DMS153 (cell line): ENCODE measurements at regions not wholly inside any gene's neighbourhood (a gene's known extent, or its start where the extent isn't known, plus 50 kb on each side); places are given as distances from the start of the nearest gene placed in this dataset.
"Not testable (repeated sequence)": the region's sequence is repeated elsewhere in the genome, so short reads cannot be mapped to it uniquely, and the experiment has no call there.

ENCODE experiments used
- DNase-seq: peaks from one replicate; lab custom pipeline; 2025; lab: John Stamatoyannopoulos, UW

DNA sequence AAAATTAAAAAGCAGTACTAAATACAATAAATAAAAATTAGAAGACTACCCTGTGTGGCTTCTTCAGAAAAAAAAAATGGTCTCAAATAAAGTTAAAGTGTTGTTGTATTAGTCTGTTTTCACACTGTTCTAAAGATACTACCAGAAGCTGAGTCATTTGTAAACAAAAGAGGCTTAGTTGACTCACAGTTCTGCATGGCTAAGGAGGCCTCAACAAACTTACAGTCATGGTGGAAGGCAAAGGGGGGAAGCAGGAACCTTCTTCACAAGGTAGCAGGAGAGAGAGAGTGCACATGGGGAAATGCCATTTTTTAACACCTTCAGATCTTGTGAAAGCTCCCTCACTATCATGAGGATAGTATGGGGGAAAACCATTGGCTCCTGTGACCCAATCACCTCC, 612.8 kb downstream of the RNF144A start:
- no peak for DNase-seq

DNA sequence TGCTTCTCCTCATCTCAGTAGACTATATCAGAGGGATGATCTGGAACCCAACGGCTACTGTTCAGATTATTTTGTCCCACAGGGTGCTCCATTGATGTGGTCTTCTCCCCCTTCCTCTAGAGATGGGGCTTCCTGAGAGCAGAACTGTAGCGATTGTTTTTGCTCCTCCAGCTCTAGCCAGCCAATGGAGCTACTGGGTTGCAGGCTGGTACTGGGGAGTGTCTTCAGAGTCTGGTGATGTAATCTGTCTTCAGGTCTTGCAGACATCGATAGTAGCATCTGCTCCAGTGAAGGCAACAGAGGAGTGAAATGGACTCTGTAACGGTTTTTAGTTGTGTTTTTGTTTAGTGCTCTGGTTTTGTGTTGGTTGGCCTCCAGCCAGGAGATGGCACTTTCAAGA, 621.9 kb downstream of the RNF144A start:
- no peak for DNase-seq

DNA sequence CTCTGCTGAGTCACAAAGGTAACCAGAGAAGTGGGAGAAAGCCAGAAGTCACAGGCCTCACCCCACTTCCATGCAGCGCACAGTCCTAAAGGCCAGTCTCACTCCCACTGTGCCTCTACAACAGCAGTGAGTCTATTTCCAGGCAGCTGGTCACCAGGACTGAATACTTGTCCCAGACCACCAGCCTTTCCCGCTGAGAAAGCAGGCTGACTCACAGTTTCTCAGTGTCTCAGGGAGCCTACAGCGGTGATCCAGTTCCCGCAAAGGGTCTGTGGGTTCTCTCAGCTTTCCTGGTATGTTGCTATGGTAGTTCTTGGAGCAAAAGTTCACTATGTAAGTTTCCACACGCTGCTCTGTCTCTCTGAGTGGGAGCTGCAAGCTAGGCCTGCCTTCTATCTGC, 622.5 kb downstream of the RNF144A start:
- no peak for DNase-seq

- no peak for DNase-seq
Measured at GRCh38 chr2:7552825-7553570, 635.8 kb downstream of the RNF144A start.

DNA sequence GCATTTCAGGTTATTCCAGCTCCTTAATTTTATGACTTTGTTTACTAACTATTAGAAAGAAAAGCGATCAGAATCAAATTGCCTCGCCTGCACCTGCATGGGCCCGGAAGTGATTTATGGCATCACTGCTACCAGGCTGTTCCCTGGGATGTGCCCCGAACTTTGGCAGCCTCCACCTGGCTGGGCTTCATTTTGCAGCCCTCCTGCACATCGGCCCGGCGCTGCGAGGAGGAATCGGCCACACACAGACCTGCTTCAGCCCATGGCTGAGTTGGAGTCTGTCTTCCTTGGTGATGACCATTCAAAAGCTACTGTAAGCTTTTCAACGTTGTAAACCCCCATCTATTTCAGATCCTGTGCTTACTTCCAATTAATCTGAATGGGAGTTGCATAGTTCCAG, 638.0 kb downstream of the RNF144A start:
- DNase-seq = peak; percentile 77

GRCh38 chr2:7557376-7557775, 640.2 kb downstream of the RNF144A start:
- DNase-seq = no peak

DNA sequence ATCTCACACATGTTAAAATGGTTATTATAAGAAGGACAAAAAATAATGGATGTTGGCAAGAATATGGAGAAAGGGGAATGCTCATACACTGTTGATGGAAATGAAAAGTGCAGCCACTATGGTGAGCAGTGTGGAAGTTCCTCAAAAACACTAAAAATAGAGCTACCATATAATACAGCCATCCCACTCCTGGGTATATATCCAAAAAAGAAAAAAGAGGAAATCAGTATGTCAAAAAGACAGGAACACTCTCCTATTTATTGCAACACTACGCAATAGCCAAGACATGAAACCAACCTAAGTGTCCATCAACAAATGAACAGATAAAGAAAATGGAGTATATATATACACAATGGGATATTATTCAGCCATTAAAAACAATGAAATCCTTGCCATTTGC, 642.6 kb downstream of the RNF144A start:
- DNase-seq = no peak

DNA sequence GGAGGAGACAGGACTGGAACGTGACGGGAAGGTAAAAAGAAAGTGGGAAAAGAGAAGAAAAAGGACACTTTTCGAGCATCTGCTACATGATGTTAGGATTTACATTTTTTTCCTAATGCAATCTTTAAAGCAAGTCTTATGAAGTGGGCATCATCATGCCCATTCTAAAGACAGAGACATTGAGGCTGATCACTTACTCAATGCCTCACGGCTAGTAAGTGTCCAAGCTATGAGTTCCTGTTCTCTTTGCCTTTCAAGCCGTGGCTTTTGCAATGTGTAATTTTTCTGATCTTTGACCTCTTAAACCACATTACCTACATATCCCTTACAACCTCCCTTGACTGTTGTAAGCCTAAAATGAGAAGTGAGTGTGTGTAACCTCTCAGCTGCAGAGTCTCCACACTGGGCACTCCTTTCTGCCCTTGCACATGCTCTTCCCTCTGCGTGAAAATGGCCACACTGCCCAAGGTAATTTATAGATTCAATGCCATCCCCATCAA, 649.2 kb downstream of the RNF144A start:
- no peak for DNase-seq

DNA sequence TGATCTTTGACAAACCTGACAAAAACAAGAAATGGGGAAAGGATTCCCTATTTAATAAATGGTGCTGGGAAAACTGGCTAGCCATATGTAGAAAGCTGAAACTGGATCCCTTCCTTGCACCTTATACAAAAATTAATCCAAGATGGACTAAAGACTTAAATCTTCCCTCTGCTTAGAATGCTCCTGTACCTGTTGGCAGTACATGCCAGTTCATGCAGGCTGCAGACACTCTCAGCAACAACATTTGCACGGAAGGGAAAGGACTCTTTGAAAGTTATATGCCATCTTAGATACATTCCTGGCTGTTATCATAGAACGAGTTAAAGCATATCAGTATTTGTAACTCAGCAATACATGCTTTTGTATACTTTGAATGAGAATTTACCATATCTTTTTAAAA, 649.9 kb downstream of the RNF144A start:
- DNase-seq = not testable (repeated sequence)

DNA sequence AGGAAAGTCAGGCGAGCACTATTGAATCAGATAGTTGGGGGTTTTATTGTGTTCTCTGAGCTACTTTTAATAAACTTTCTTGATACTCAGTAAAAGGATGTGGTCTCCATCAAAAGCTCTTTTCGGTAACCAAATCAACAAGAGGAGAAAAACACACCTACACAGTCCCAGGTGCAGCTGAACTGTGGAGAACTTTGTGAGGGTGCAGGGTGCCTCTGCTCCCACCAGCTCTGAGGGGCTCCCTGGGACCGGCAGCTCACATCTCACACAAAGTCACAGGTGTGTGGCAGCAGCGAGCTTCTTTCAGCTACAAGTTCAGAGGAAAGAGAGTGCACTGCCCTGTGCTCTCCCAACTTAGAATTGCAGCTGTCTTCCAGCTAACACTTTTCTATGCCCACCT, 650.4 kb downstream of the RNF144A start:
- no peak for DNase-seq

- no peak for DNase-seq
Measured at GRCh38 chr2:7570247-7570646, 653.0 kb downstream of the RNF144A start.

- DNase-seq = no peak
Measured at GRCh38 chr2:7571701-7572100, 654.5 kb downstream of the RNF144A start.

- peak; percentile 52 for DNase-seq
Measured at GRCh38 chr2:7572450-7572849, 655.2 kb downstream of the RNF144A start.

GRCh38 chr2:7573166-7573825, 656.1 kb downstream of the RNF144A start:
- DNase-seq = no peak

- no peak for DNase-seq
Measured at GRCh38 chr2:7574385-7574784, 657.2 kb downstream of the RNF144A start.

GRCh38 chr2:7577769-7578168, 660.6 kb downstream of the RNF144A start:
- no peak for DNase-seq

DNA sequence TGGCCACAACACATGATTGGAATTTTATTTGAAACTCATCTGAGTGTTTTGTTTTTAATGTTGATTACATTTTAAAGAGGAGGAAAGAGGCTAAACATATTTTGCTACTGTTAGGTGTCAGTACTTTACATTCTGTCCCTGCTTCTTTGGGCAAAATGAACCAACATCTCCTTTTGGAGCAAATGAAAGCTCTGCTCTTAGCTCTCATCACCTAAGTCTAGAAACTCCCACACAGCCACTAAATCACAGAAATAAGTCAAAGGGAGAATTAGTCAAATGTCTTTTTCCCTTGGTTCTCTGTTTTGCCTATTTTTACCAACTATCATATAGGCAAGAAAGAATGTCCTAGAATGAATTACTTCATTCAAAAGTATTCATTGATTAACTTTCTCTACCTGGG, 666.8 kb downstream of the RNF144A start:
- DNase-seq = no peak

GRCh38 chr2:7586898-7587297, 669.7 kb downstream of the RNF144A start:
- no peak for DNase-seq

DNA sequence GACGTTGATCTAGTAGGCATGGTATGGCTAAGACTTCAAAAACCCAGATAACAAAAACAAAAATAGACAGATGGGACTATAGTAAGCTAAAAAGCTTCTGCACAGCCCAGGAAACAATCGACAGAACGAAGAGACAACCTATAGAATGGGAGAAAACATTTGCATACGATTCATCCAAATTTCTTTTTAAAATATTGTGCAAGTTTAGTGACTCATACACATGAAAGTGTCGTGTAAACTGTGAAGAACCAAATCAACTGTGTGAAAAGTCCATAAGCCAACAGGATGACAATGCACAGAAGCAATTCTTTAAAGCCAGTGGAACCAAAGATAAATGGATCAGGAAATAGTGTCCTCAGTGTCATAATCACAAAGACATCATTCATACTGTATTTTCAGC, 671.1 kb downstream of the RNF144A start:
- no peak for DNase-seq

DNA sequence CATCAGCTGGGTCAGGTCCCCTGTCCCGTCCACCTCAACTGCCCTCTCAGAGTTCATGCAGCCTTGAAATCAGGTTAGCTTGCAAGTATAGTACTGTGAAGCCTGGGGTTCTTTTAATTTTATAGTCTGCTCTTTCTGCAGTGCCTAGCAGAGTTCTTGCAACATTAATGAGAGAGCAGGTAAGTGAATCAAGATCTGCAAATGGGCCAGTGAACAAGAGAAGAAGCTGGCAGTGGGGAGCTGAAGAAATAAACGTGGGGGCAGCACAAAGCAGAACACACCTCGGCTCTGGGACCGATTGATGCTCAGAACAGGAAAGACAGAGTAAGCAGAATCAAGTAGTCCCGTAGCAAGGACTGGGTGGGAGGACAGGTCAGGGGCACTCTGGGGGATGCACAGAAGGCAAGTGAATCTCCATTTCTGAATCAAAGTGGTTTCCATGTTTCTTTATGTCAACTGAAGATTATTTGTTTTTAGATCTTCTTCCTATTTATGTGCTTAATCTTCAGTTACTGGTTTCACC, 675.5 kb downstream of the RNF144A start:
- DNase-seq = no peak

DNA sequence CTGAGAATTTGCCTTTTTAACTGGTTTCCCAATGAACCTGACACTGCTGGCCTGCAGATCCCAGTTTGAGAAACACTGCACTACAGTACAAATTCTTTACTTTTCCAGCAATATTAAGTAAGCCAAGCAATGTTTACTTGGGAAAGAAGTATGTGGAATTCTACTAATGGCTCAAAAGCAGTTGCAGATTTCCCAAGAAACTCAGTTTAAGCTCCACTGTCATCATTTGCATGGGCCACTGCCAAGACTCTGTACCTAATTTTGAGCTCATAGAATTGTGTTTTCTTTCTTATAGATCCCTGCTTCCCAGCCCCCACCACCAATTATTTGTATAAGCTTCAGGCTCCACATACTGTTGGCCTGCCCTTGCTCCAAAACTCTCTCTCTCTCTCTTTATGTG, 676.1 kb downstream of the RNF144A start:
- no peak for DNase-seq

- DNase-seq = no peak
Measured at GRCh38 chr2:7594211-7594610, 677.0 kb downstream of the RNF144A start.

DNA sequence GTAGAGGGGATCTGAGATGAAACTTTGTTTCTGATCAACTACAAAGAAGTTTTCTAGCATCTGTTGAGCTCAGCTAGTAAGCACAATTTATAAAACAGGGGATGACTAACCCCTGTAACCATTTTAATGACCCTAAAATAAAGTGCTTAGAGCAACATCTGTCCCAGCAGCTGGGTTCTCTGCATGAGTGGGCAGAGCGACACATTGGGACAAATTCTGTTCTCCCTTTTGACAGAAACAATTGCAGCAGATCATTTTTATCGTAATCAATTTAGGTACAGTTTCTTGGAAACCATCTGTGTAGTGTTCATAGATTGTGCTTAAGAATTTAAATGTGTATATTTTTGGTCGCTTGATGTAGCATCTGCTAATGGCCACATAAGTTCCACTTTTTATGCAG, 678.0 kb downstream of the RNF144A start:
- no peak for DNase-seq
